ENCODE measurements at regions not wholly inside any gene's neighbourhood (a gene's known extent, or its start where the extent isn't known, plus 50 kb on each side); places are given as distances from the start of the nearest gene placed in this dataset.
"Not testable (repeated sequence)": the region's sequence is repeated elsewhere in the genome, so short reads cannot be mapped to it uniquely, and the experiment has no call there.

DNA sequence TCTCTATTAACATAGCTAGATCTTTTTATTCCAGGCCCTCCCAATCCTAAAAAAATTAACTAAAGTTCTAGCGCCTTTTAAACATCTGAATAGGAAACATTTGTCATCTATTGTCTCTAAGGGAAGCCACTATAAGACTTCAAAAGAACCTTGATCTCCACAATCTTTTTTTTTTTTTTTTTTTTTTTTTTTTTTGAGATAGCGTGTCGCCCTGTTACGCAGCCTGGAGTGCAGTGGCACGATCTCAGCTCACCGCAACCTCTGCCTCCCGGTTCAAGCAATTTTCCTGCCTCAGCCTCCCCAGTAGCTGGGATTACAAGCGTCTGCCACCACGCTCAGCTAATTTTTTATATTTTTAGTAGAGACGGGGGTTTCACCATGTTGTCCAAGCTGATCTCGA, 526.5 kb upstream of the HTR2C start:
- TF ChIP-seq, protein P1, sequence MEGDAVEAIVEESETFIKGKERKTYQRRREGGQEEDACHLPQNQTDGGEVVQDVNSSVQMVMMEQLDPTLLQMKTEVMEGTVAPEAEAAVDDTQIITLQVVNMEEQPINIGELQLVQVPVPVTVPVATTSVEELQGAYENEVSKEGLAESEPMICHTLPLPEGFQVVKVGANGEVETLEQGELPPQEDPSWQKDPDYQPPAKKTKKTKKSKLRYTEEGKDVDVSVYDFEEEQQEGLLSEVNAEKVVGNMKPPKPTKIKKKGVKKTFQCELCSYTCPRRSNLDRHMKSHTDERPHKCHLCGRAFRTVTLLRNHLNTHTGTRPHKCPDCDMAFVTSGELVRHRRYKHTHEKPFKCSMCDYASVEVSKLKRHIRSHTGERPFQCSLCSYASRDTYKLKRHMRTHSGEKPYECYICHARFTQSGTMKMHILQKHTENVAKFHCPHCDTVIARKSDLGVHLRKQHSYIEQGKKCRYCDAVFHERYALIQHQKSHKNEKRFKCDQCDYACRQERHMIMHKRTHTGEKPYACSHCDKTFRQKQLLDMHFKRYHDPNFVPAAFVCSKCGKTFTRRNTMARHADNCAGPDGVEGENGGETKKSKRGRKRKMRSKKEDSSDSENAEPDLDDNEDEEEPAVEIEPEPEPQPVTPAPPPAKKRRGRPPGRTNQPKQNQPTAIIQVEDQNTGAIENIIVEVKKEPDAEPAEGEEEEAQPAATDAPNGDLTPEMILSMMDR (tag by site-specific recombination; IDR thresholded peaks at IDR 0.05) = not testable (repeated sequence)
- TF ChIP-seq, protein P2, sequence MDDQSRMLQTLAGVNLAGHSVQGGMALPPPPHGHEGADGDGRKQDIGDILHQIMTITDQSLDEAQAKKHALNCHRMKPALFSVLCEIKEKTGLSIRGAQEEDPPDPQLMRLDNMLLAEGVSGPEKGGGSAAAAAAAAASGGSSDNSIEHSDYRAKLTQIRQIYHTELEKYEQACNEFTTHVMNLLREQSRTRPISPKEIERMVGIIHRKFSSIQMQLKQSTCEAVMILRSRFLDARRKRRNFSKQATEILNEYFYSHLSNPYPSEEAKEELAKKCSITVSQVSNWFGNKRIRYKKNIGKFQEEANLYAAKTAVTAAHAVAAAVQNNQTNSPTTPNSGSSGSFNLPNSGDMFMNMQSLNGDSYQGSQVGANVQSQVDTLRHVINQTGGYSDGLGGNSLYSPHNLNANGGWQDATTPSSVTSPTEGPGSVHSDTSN (CRISPR knock-in tag; IDR thresholded peaks at IDR 0.05) = not testable (repeated sequence)
- not testable (repeated sequence) for TF ChIP-seq ZNF701 (tag by site-specific recombination; IDR thresholded peaks at IDR 0.05); ZNF677 (tag by site-specific recombination; IDR thresholded peaks at IDR 0.05); KLF9 (tag by site-specific recombination; IDR thresholded peaks at IDR 0.05; ENCODE audit: low read depth); ZNF155 (tag by site-specific recombination; IDR thresholded peaks at IDR 0.05); ZEB2 (tag by site-specific recombination; IDR thresholded peaks at IDR 0.05); MEIS1 (CRISPR knock-in tag; IDR thresholded peaks at IDR 0.05; ENCODE audit: borderline replicate concordance); ZNF423 (tag by site-specific recombination; IDR thresholded peaks at IDR 0.05)
- TF ChIP-seq, protein P3, sequence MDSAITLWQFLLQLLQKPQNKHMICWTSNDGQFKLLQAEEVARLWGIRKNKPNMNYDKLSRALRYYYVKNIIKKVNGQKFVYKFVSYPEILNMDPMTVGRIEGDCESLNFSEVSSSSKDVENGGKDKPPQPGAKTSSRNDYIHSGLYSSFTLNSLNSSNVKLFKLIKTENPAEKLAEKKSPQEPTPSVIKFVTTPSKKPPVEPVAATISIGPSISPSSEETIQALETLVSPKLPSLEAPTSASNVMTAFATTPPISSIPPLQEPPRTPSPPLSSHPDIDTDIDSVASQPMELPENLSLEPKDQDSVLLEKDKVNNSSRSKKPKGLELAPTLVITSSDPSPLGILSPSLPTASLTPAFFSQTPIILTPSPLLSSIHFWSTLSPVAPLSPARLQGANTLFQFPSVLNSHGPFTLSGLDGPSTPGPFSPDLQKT (IDR thresholded peaks at IDR 0.05; ENCODE audit: borderline replicate concordance, low read depth, low read length) = not testable (repeated sequence)
- TF ChIP-seq, protein P4, sequence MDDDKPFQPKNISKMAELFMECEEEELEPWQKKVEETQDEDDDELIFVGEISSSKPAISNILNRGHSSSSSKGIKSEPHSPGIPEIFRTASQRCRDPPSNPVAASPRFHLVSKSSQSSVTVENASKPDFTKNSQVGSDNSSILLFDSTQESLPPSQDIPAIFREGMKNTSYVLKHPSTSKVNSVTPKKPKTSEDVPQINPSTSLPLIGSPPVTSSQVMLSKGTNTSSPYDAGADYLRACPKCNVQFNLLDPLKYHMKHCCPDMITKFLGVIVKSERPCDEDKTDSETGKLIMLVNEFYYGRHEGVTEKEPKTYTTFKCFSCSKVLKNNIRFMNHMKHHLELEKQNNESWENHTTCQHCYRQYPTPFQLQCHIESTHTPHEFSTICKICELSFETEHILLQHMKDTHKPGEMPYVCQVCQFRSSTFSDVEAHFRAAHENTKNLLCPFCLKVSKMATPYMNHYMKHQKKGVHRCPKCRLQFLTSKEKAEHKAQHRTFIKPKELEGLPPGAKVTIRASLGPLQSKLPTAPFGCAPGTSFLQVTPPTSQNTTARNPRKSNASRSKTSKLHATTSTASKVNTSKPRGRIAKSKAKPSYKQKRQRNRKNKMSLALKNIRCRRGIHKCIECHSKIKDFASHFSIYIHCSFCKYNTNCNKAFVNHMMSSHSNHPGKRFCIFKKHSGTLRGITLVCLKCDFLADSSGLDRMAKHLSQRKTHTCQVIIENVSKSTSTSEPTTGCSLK (tag by site-specific recombination; IDR thresholded peaks at IDR 0.05) = not testable (repeated sequence)
- TF ChIP-seq, protein P5, sequence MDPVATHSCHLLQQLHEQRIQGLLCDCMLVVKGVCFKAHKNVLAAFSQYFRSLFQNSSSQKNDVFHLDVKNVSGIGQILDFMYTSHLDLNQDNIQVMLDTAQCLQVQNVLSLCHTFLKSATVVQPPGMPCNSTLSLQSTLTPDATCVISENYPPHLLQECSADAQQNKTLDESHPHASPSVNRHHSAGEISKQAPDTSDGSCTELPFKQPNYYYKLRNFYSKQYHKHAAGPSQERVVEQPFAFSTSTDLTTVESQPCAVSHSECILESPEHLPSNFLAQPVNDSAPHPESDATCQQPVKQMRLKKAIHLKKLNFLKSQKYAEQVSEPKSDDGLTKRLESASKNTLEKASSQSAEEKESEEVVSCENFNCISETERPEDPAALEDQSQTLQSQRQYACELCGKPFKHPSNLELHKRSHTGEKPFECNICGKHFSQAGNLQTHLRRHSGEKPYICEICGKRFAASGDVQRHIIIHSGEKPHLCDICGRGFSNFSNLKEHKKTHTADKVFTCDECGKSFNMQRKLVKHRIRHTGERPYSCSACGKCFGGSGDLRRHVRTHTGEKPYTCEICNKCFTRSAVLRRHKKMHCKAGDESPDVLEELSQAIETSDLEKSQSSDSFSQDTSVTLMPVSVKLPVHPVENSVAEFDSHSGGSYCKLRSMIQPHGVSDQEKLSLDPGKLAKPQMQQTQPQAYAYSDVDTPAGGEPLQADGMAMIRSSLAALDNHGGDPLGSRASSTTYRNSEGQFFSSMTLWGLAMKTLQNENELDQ (tag by site-specific recombination; IDR thresholded peaks at IDR 0.05; ENCODE audit: low read depth) = not testable (repeated sequence)
- TF ChIP-seq, protein P6, sequence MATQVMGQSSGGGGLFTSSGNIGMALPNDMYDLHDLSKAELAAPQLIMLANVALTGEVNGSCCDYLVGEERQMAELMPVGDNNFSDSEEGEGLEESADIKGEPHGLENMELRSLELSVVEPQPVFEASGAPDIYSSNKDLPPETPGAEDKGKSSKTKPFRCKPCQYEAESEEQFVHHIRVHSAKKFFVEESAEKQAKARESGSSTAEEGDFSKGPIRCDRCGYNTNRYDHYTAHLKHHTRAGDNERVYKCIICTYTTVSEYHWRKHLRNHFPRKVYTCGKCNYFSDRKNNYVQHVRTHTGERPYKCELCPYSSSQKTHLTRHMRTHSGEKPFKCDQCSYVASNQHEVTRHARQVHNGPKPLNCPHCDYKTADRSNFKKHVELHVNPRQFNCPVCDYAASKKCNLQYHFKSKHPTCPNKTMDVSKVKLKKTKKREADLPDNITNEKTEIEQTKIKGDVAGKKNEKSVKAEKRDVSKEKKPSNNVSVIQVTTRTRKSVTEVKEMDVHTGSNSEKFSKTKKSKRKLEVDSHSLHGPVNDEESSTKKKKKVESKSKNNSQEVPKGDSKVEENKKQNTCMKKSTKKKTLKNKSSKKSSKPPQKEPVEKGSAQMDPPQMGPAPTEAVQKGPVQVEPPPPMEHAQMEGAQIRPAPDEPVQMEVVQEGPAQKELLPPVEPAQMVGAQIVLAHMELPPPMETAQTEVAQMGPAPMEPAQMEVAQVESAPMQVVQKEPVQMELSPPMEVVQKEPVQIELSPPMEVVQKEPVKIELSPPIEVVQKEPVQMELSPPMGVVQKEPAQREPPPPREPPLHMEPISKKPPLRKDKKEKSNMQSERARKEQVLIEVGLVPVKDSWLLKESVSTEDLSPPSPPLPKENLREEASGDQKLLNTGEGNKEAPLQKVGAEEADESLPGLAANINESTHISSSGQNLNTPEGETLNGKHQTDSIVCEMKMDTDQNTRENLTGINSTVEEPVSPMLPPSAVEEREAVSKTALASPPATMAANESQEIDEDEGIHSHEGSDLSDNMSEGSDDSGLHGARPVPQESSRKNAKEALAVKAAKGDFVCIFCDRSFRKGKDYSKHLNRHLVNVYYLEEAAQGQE (tag by site-specific recombination; IDR thresholded peaks at IDR 0.05) = not testable (repeated sequence)

All from HEK293 (cell line).